Activated CD4-positive, alpha-beta memory T cell treated with anti-CD3 and anti-CD28 coated beads for 36 hours (primary cell): ENCODE measurements at regions not wholly inside any gene's neighbourhood (a gene's known extent, or its start where the extent isn't known, plus 50 kb on each side); places are given as distances from the start of the nearest gene placed in this dataset.

Experiments
- CTCF ChIA-PET: fragments of 350-600 bp; sonication (Branson Sonifier 250); formaldehyde crosslinking; loops from one replicate; lab custom pipeline; 2021; ENCODE audit warnings: antibody characterized with exemption, inconsistent platforms; lab: Charles Lee
- POLR2A ChIA-PET: fragments of 350-600 bp; sonication (Branson Sonifier 250); formaldehyde crosslinking; loops from one replicate; lab custom pipeline; 2021; ENCODE audit warnings: antibody characterized with exemption; lab: Charles Lee
- DNase-seq: peaks from one replicate; pipeline ENCODE4 v3.0.0-alpha.2; 2020
- H3K27ac Mint-ChIP-seq: one replicate; pipeline ENCODE4 v1.8.0; 2021; ENCODE audit warnings: mixed read lengths
- H3K27me3 Mint-ChIP-seq: one replicate; pipeline ENCODE4 v1.8.0; 2021; ENCODE audit warnings: mixed read lengths
- H3K36me3 Mint-ChIP-seq: one replicate; pipeline ENCODE4 v1.8.0; 2021; ENCODE audit warnings: mixed read lengths
- H3K4me1 Mint-ChIP-seq: one replicate; pipeline ENCODE4 v1.8.0; 2021; ENCODE audit warnings: low read depth, mixed read lengths
- H3K4me3 Mint-ChIP-seq: one replicate; pipeline ENCODE4 v1.8.0; 2021; ENCODE audit warnings: mild to moderate bottlenecking, mixed read lengths
- H3K9me3 Mint-ChIP-seq: one replicate; pipeline ENCODE4 v1.8.0; 2021; ENCODE audit warnings: mixed read lengths
- intact Hi-C: fragments of 100-400 bp; cut with micrococcal nuclease; formaldehyde crosslinking; loops from one replicate; pipeline ENCODE4 v1.15.1; 2023

GRCh38 chr4:188620608-188621007 lies 481.4 kb downstream of the TRIML1 start:
- CTCF ChIA-PET = no interaction called here
- Mint-ChIP-seq H3K27ac (no peak overlapping the region), H3K4me1 (no peaks in the 10 kb centered on the region), H3K9me3 (peaks cover 9% of the 10 kb centered on the region), H3K27me3 (no peaks in the 10 kb centered on the region), H3K4me3 (no peak overlapping the region), H3K36me3 (no peaks in the 10 kb centered on the region)
- no peak for DNase-seq
- POLR2A ChIA-PET = no interaction called here
- intact Hi-C loops = no loop called here

GRCh38 chr4:188623314-188623854 lies 484.1 kb downstream of the TRIML1 start:
- H3K36me3 Mint-ChIP-seq = no peaks in the 10 kb centered on the region
- H3K4me1 Mint-ChIP-seq = no peaks in the 10 kb centered on the region
- DNase-seq = no peak
- ChIA-PET CTCF (no interaction called here), POLR2A (no interaction called here)
- intact Hi-C loops = no loop called here
- H3K4me3 Mint-ChIP-seq = no peak overlapping the region
- no peak overlapping the region for H3K27ac Mint-ChIP-seq
- H3K27me3 Mint-ChIP-seq = no peaks in the 10 kb centered on the region
- peaks cover 2% of the 10 kb centered on the region for H3K9me3 Mint-ChIP-seq

GRCh38 chr4:188624370-188624769 lies 485.1 kb downstream of the TRIML1 start:
- intact Hi-C loops = no loop called here
- Mint-ChIP-seq H3K36me3 (no peaks in the 10 kb centered on the region), H3K4me1 (no peaks in the 10 kb centered on the region), H3K27me3 (no peaks in the 10 kb centered on the region), H3K27ac (no peak overlapping the region), H3K4me3 (no peak overlapping the region), H3K9me3 (peaks cover 2% of the 10 kb centered on the region)
- POLR2A ChIA-PET = no interaction called here
- CTCF ChIA-PET = no interaction called here
- no peak for DNase-seq

GRCh38 chr4:188627892-188628291 lies 488.7 kb downstream of the TRIML1 start:
- no peaks in the 10 kb centered on the region for H3K36me3 Mint-ChIP-seq
- H3K4me1 Mint-ChIP-seq = no peaks in the 10 kb centered on the region
- POLR2A ChIA-PET = no interaction called here
- no peaks in the 10 kb centered on the region for H3K27me3 Mint-ChIP-seq
- peaks cover 13% of the 10 kb centered on the region for H3K9me3 Mint-ChIP-seq
- intact Hi-C loops = no loop called here
- CTCF ChIA-PET = no interaction called here
- H3K27ac Mint-ChIP-seq = no peak overlapping the region
- H3K4me3 Mint-ChIP-seq = no peak overlapping the region
- DNase-seq = no peak

- H3K4me3 Mint-ChIP-seq = no peak overlapping the region
- H3K27me3 Mint-ChIP-seq = no peaks in the 10 kb centered on the region
- ChIA-PET CTCF (no interaction called here), POLR2A (no interaction called here)
- H3K9me3 Mint-ChIP-seq = peaks cover 9% of the 10 kb centered on the region
- H3K4me1 Mint-ChIP-seq = no peaks in the 10 kb centered on the region
- H3K36me3 Mint-ChIP-seq = no peaks in the 10 kb centered on the region
- DNase-seq = no peak
- intact Hi-C loops = no loop called here
- H3K27ac Mint-ChIP-seq = no peak overlapping the region
Observed at GRCh38 chr4:188639479-188640100, 500.3 kb downstream of the TRIML1 start.

GRCh38 chr4:188647820-188648370 lies 508.7 kb downstream of the TRIML1 start:
- intact Hi-C loops = no loop called here
- POLR2A ChIA-PET = no interaction called here
- no peaks in the 10 kb centered on the region for H3K36me3 Mint-ChIP-seq
- no peaks in the 10 kb centered on the region for H3K27me3 Mint-ChIP-seq
- no peak for DNase-seq
- H3K4me3 Mint-ChIP-seq = no peak overlapping the region
- no peak overlapping the region for H3K27ac Mint-ChIP-seq
- H3K9me3 Mint-ChIP-seq = peaks cover 20% of the 10 kb centered on the region
- H3K4me1 Mint-ChIP-seq = no peaks in the 10 kb centered on the region
- CTCF ChIA-PET = no interaction called here

- Mint-ChIP-seq H3K27me3 (no peaks in the 10 kb centered on the region), H3K4me1 (no peaks in the 10 kb centered on the region), H3K4me3 (no peak overlapping the region), H3K27ac (no peak overlapping the region), H3K9me3 (peaks cover 18% of the 10 kb centered on the region), H3K36me3 (no peaks in the 10 kb centered on the region)
- intact Hi-C loops = no loop called here
- ChIA-PET POLR2A (no interaction called here), CTCF (no interaction called here)
- no peak for DNase-seq
Observed at GRCh38 chr4:188649635-188650034, 510.4 kb downstream of the TRIML1 start.

- no peak for DNase-seq
- Mint-ChIP-seq H3K9me3 (peaks cover 18% of the 10 kb centered on the region), H3K27ac (no peak overlapping the region), H3K36me3 (no peaks in the 10 kb centered on the region), H3K4me1 (no peaks in the 10 kb centered on the region), H3K27me3 (no peaks in the 10 kb centered on the region), H3K4me3 (no peak overlapping the region)
- intact Hi-C loops = no loop called here
- ChIA-PET CTCF (no interaction called here), POLR2A (no interaction called here)
Observed at GRCh38 chr4:188650516-188650915, 511.3 kb downstream of the TRIML1 start.

GRCh38 chr4:188657365-188657764 lies 518.1 kb downstream of the TRIML1 start:
- Mint-ChIP-seq H3K27me3 (no peaks in the 10 kb centered on the region), H3K4me1 (no peaks in the 10 kb centered on the region), H3K9me3 (peaks cover 18% of the 10 kb centered on the region), H3K4me3 (no peak overlapping the region), H3K36me3 (no peaks in the 10 kb centered on the region), H3K27ac (no peak overlapping the region)
- intact Hi-C loops = no loop called here
- POLR2A ChIA-PET = no interaction called here
- CTCF ChIA-PET = no interaction called here
- no peak for DNase-seq

GRCh38 chr4:188658958-188659522 lies 519.8 kb downstream of the TRIML1 start:
- H3K27me3 Mint-ChIP-seq = no peaks in the 10 kb centered on the region
- peaks cover 18% of the 10 kb centered on the region for H3K9me3 Mint-ChIP-seq
- no peak overlapping the region for H3K27ac Mint-ChIP-seq
- ChIA-PET CTCF (no interaction called here), POLR2A (no interaction called here)
- no peaks in the 10 kb centered on the region for H3K4me1 Mint-ChIP-seq
- no peak for DNase-seq
- no peaks in the 10 kb centered on the region for H3K36me3 Mint-ChIP-seq
- intact Hi-C loops = no loop called here
- H3K4me3 Mint-ChIP-seq = no peak overlapping the region

GRCh38 chr4:188660796-188661195 lies 521.6 kb downstream of the TRIML1 start:
- no peak for DNase-seq
- CTCF ChIA-PET = no interaction called here
- no peaks in the 10 kb centered on the region for H3K36me3 Mint-ChIP-seq
- no peak overlapping the region for H3K27ac Mint-ChIP-seq
- intact Hi-C loops = no loop called here
- peaks cover 18% of the 10 kb centered on the region for H3K9me3 Mint-ChIP-seq
- no peaks in the 10 kb centered on the region for H3K4me1 Mint-ChIP-seq
- no peak overlapping the region for H3K4me3 Mint-ChIP-seq
- H3K27me3 Mint-ChIP-seq = no peaks in the 10 kb centered on the region
- POLR2A ChIA-PET = no interaction called here

GRCh38 chr4:188661502-188661901 lies 522.3 kb downstream of the TRIML1 start:
- POLR2A ChIA-PET = no interaction called here
- Mint-ChIP-seq H3K36me3 (no peaks in the 10 kb centered on the region), H3K27ac (no peak overlapping the region), H3K4me3 (no peak overlapping the region), H3K9me3 (peaks cover 12% of the 10 kb centered on the region), H3K4me1 (no peaks in the 10 kb centered on the region), H3K27me3 (no peaks in the 10 kb centered on the region)
- DNase-seq = no peak
- CTCF ChIA-PET = no interaction called here
- intact Hi-C loops = no loop called here

- Mint-ChIP-seq H3K27me3 (no peaks in the 10 kb centered on the region), H3K36me3 (no peaks in the 10 kb centered on the region), H3K4me3 (no peak overlapping the region), H3K9me3 (peaks cover 8% of the 10 kb centered on the region), H3K4me1 (no peaks in the 10 kb centered on the region), H3K27ac (no peak overlapping the region)
- ChIA-PET POLR2A (no interaction called here), CTCF (no interaction called here)
- no peak for DNase-seq
- intact Hi-C loops = no loop called here
Observed at GRCh38 chr4:188663369-188663768, 524.1 kb downstream of the TRIML1 start.
